HG02970 (cell line): ENCODE measurements at regions not wholly inside any gene's neighbourhood (a gene's known extent, or its start where the extent isn't known, plus 50 kb on each side); places are given as distances from the start of the nearest gene placed in this dataset.
A peak's percentile ranks its signal among the peaks of the same experiment; 100 is the strongest.

ENCODE experiments used
- ATAC-seq: cut with Tn5 transposase; IDR thresholded peaks from one replicate; pipeline ENCODE4 v1.9.1; 2021; ENCODE audit warnings: mild to moderate bottlenecking, moderate library complexity, moderate number of reproducible peaks; ENCODE audit not compliant: unreplicated experiment, low FRiP score

GRCh38 chr2:2879781-2880180 lies 497.8 kb downstream of the EIPR1 start:
- ATAC-seq: peak; percentile 93

GRCh38 chr2:2879071-2879470 lies 498.5 kb downstream of the EIPR1 start:
- no peak for ATAC-seq

GRCh38 chr2:2877427-2877826 lies 500.2 kb downstream of the EIPR1 start:
- no peak for ATAC-seq

GRCh38 chr2:2876331-2877221 lies 501.0 kb downstream of the EIPR1 start:
- no peak for ATAC-seq

GRCh38 chr2:2875831-2876230 lies 501.8 kb downstream of the EIPR1 start:
- no peak for ATAC-seq

GRCh38 chr2:2875296-2875695 lies 502.3 kb downstream of the EIPR1 start:
- no peak for ATAC-seq

GRCh38 chr2:2874805-2875204 lies 502.8 kb downstream of the EIPR1 start:
- ATAC-seq: no peak

- ATAC-seq: no peak
These were observed 503.3 kb downstream of the EIPR1 start for GRCh38 chr2:2874341-2874740.

GRCh38 chr2:2873450-2873811 lies 504.2 kb downstream of the EIPR1 start:
- no peak for ATAC-seq

- no peak for ATAC-seq
These were observed 504.7 kb downstream of the EIPR1 start for GRCh38 chr2:2872713-2873449.

GRCh38 chr2:2872309-2872617 lies 505.4 kb downstream of the EIPR1 start:
- ATAC-seq: no peak

GRCh38 chr2:2871480-2872308 lies 505.9 kb downstream of the EIPR1 start:
- ATAC-seq: no peak

- ATAC-seq: no peak
These were observed 507.5 kb downstream of the EIPR1 start for GRCh38 chr2:2870106-2870505.

GRCh38 chr2:2869553-2869952 lies 508.1 kb downstream of the EIPR1 start:
- ATAC-seq: no peak

GRCh38 chr2:2868085-2868484 lies 509.5 kb downstream of the EIPR1 start:
- no peak for ATAC-seq

GRCh38 chr2:2867397-2867979 lies 510.1 kb downstream of the EIPR1 start:
- ATAC-seq: no peak

- ATAC-seq: no peak
These were observed 511.2 kb downstream of the EIPR1 start for GRCh38 chr2:2866459-2866858.

- ATAC-seq: no peak
These were observed 515.2 kb downstream of the EIPR1 start for GRCh38 chr2:2862386-2862785.

- ATAC-seq: no peak
These were observed 515.9 kb downstream of the EIPR1 start for GRCh38 chr2:2861666-2862240.

- ATAC-seq: no peak
These were observed 516.9 kb downstream of the EIPR1 start for GRCh38 chr2:2860589-2861300.
